ENCODE measurements at regions not wholly inside any gene's neighbourhood (a gene's known extent, or its start where the extent isn't known, plus 50 kb on each side); places are given as distances from the start of the nearest gene placed in this dataset.
"Not testable (repeated sequence)": the region's sequence is repeated elsewhere in the genome, so short reads cannot be mapped to it uniquely, and the experiment has no call there.

GRCh38 chr10:29816801-29817558 is 182.2 kb upstream of the SVIL start:
- DNase-seq = no peak

- DNase-seq = no peak
Observed at GRCh38 chr10:29815572-29815971, 180.8 kb upstream of the SVIL start.

GRCh38 chr10:29811751-29812427 is 177.1 kb upstream of the SVIL start:
- no peak for DNase-seq

DNA sequence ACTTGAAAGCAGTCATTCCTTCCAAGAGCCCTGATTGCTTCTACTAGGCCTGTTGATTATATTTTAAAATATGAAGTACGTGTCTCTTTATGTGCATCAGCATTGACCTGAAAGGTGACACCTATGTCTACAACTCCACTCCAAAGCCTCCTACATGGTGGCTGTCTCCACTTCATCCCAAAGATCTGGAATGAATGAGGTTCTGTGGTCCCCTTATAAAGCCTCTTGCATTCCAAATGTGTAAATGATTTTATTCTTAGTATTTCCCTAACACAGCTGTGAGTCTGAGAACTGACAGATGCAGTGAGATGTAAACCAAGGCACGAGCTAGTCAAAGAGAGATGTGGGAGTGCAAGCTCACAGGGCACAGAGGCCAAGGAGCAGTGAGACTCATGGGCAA is 176.0 kb upstream of the SVIL start:
- DNase-seq = no peak

- DNase-seq = not testable (repeated sequence)
Observed at GRCh38 chr10:29810231-29810630, 175.5 kb upstream of the SVIL start.

DNA sequence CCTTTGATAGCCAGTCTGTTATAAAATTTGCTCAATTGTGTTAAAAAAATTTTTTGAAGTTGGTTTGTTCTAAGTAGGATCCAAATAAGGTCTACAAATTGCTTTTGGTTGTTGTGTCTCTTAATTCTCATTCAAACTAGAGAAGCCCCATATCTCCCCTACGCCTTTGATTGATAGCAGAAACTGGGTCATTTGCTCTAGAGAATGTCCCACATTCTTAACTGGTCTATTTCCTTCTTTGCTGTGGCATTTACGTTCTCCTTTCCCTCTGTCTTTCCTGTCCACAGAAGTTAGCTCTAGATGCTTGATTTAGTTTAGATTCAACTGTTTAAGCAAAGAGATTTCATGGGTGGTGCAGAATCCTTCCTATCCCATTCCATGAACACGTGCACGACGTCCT is 174.6 kb upstream of the SVIL start:
- no peak for DNase-seq

- no peak for DNase-seq
Observed at GRCh38 chr10:29807163-29807806, 172.5 kb upstream of the SVIL start.

DNA sequence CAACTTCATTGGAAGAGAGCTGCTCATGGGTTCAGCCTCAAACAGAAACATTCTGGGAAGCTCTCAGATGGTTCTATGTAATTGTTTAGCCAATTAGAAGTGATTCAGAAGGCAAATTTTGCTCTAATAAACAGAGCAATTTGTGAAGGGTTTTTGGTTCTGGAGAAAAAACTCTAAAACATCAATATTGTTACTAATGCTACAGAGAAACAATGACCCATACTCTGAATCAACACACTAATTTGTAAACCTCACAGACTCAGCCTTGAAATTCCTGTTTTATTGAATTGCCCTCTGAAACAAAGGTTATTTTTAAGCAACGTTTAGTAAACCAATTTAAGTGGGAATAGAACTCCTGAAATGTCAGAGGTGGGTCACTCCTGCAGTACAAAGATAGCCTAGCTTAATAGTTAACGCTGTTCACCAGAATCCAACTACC is 171.6 kb upstream of the SVIL start:
- no peak for DNase-seq

- DNase-seq = no peak
Observed at GRCh38 chr10:29805134-29805723, 170.5 kb upstream of the SVIL start.

GRCh38 chr10:29804025-29804852 is 169.5 kb upstream of the SVIL start:
- no peak for DNase-seq

DNA sequence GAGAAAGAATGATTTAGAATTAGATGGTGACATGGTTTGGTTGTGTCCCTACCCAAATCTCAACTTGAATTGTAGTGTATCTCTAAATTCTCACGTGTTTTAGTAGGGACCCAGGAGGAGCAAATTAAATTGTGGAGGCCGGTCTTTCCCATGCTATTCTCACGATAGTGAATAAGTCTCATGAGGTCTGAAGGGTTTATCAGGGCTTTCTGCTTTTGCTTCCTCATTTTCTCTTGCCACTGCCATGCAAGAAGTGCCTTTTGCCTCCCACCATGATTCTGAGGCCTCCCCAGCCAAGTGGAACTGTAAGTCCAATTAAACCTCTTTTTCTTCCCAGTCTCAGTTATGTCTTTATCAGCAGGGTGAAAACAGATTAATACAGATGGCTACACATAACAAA is 167.4 kb upstream of the SVIL start:
- DNase-seq = no peak

GRCh38 chr10:29798921-29799690 is 164.3 kb upstream of the SVIL start:
- no peak for DNase-seq

- no peak for DNase-seq
Observed at GRCh38 chr10:29797616-29798015, 162.8 kb upstream of the SVIL start.

DNA sequence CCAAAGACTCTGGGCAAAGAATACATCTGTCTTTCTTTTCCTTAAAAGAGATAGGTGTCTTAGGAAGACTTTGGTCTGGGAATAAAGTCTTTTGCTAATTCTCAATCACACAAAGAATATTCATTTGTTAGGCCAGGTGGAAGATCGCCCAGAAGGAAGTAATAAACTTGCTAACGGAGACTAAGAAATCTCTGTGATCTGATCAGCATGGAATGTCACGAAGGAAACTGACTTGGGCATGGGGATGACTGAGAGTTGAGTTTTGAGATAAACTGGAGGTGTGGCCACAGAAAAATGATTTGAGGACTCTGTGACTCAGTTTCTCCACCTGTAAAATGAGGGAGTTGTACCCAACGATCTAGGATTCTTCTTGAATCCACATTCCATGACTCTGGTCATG is 161.1 kb upstream of the SVIL start:
- DNase-seq = no peak

- no peak for DNase-seq
Observed at GRCh38 chr10:29794776-29795611, 160.2 kb upstream of the SVIL start.

GRCh38 chr10:29791773-29792172 is 157.0 kb upstream of the SVIL start:
- DNase-seq = no peak

- no peak for DNase-seq
Observed at GRCh38 chr10:29790207-29790606, 155.4 kb upstream of the SVIL start.

GRCh38 chr10:29788113-29788512 is 153.3 kb upstream of the SVIL start:
- DNase-seq = no peak

DNA sequence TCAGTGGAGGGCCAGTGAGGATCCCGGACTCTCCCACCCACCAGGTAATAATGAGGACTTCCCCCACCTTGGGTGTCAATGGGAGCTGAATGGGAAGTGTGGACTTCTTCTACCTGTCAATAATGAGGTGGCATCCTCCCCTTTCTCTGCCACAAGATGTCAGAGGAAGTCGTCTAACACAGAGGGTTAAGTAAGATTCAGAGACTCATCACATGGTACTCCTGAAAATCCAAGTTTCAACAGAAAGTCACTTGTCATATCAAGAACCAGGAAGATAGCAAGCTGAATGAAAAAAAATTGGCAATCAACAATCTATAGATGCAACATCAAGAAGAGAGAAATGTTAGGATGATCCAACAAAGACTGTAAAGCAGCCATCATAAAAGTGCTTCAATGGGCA is 150.9 kb upstream of the SVIL start:
- DNase-seq = no peak

DNA sequence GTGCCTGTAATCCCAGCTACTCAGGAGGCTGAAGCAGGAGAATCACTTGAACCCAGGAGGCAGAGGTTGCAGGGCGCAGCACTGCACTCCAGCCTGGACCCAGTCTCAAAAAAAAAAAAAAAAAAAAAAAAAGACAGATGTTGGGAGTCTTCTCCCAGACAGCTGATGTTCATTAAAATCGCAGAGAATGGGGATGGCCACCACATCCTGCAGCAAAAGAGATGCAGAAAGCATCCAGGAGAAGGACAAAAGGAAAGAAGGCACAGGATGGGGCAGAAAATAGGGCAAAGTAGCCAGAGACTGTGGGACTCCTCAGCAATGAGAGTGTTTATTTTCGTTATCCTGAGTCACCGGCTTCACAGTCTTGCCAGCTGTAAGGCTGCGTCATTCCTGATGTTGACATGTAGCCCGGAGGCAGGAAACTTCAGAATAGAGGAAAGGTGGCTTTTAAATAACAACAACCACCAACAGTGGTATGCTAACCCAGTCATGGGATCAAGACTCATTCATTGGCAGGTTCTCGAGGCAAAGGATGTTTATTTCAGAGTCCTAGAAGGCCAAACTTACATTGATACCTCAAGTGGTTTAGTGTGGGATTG is 149.5 kb upstream of the SVIL start:
- no peak for DNase-seq

Data from AML-193 (cell line).